H1 (cell line): ENCODE measurements at regions not wholly inside any gene's neighbourhood (a gene's known extent, or its start where the extent isn't known, plus 50 kb on each side); places are given as distances from the start of the nearest gene placed in this dataset.

ENCODE experiments used
- CTCF ChIA-PET: fragments of 300-600 bp; sonication (Branson Sonifier 250); formaldehyde crosslinking; loops from one replicate; lab custom pipeline; 2021; ENCODE audit not compliant: partially characterized antibody; lab: Charles Lee
- POLR2A ChIA-PET: fragments of 300-600 bp; sonication (Branson Sonifier 250); formaldehyde crosslinking; loops from one replicate; lab custom pipeline; 2021; ENCODE audit warnings: inconsistent platforms; ENCODE audit not compliant: partially characterized antibody; lab: Charles Lee
- DNase-seq, 2 experiments: peaks; one replicate each; pipeline versions ENCODE4 v3.0.0 to v3.0.0-alpha.2; 2010 to 2022; ENCODE audit warnings: low spot score in 2 of 2, low read depth in 1 of 2, mixed read lengths in 1 of 2
- FAIRE-seq: peaks from 2 replicates; lab custom pipeline; 2011; peaks lifted over from hg19 to GRCh38; lab: Jason Lieb, UNC
- H2AFZ ChIP-seq: 2 replicates; pipeline ENCODE4 v1.8.1; 2012; ENCODE audit warnings: low read length, inconsistent platforms
- H2AK5ac ChIP-seq: 2 replicates; pipeline ENCODE4 v1.6.1; 2013; ENCODE audit warnings: low read depth, low read length
- H2BK120ac ChIP-seq: replicated peaks from 2 replicates; pipeline ENCODE3; 2013; ENCODE audit warnings: low read depth, low read length, inconsistent platforms
- H2BK12ac ChIP-seq: 2 replicates; pipeline ENCODE4 v1.6.1; 2013; ENCODE audit warnings: low read depth, low read length
- H2BK15ac ChIP-seq: 2 replicates; pipeline ENCODE4 v1.6.1; 2013; ENCODE audit warnings: low read length
- H2BK20ac ChIP-seq: 2 replicates; pipeline ENCODE4 v1.6.1; 2013; ENCODE audit warnings: low read length
- H2BK5ac ChIP-seq: 2 replicates; pipeline ENCODE4 v1.6.1; 2013; ENCODE audit warnings: low read depth, low read length
- H3K14ac ChIP-seq: 2 replicates; pipeline ENCODE4 v1.6.1; 2013; ENCODE audit warnings: inconsistent platforms; ENCODE audit not compliant: insufficient read length
- H3K18ac ChIP-seq: 2 replicates; pipeline ENCODE4 v1.6.1; 2013; ENCODE audit warnings: low read length; ENCODE audit errors: extremely low read depth
- H3K23ac ChIP-seq: 2 replicates; pipeline ENCODE4 v1.6.1; 2013; ENCODE audit warnings: inconsistent platforms; ENCODE audit not compliant: insufficient read length
- H3K23me2 ChIP-seq: 2 replicates; pipeline ENCODE4 v1.6.1; 2013; ENCODE audit warnings: low read depth, low read length
- H3K27ac ChIP-seq: 2 replicates; pipeline ENCODE4 v1.6.1; 2011; ENCODE audit warnings: low read depth, low read length, inconsistent platforms
- H3K27me3 ChIP-seq, 4 experiments: replicated peaks in 1 of 4; 1 replicate in 1 of 4; 2 replicates in 3 of 4; pipeline versions ENCODE4 v1.6.1 to v1.8.1; 2011 to 2013; ENCODE audit warnings: low read length in 3 of 4, mild to moderate bottlenecking in 3 of 4, inconsistent platforms in 2 of 4, mixed read lengths in 2 of 4, moderate library complexity in 1 of 4; ENCODE audit not compliant: control insufficient read depth in 3 of 4, insufficient read depth in 3 of 4; ENCODE audit errors: extremely low read depth in 1 of 4
- H3K36me3 ChIP-seq, 4 experiments: 2 replicates each; pipeline versions ENCODE4 v1.6.1 to v1.8.1; 2011 to 2013; ENCODE audit warnings: mild to moderate bottlenecking in 4 of 4, low read length in 3 of 4, moderate library complexity in 2 of 4, control low read depth in 1 of 4, inconsistent platforms in 1 of 4; ENCODE audit not compliant: insufficient read depth in 4 of 4, control insufficient read depth in 2 of 4
- H3K4ac ChIP-seq: replicated peaks from 2 replicates; pipeline ENCODE3; 2013; ENCODE audit warnings: low read length, low read depth, mixed read lengths, inconsistent platforms; ENCODE audit not compliant: insufficient read length
- H3K4me1 ChIP-seq, 4 experiments: replicated peaks in 1 of 4; 1 replicate in 1 of 4; 2 replicates in 3 of 4; pipeline versions ENCODE4 v1.6.1 to v1.8.1; 2011 to 2013; ENCODE audit warnings: low read length in 3 of 4, inconsistent platforms in 2 of 4, mixed read lengths in 1 of 4; ENCODE audit not compliant: insufficient read depth in 4 of 4, control insufficient read depth in 3 of 4
- H3K4me2 ChIP-seq, 2 experiments: 2 replicates each; pipeline versions ENCODE4 v1.6.1 to v1.8.1; 2011 to 2013; ENCODE audit warnings: low read depth in 2 of 2, low read length in 2 of 2, control low read depth in 1 of 2, inconsistent platforms in 1 of 2, mild to moderate bottlenecking in 1 of 2; ENCODE audit not compliant: insufficient read depth in 1 of 2
- H3K4me3 ChIP-seq, 4 experiments: fragments of 200-600, 300-600 bp in 1 of 4; sonication (generic), shearing (Covaris generic), sonication (Bioruptor Twin) in 1 of 4; 2 replicates each; pipeline versions ENCODE4 v1.5.1 to v1.8.1; 2011 to 2016; ENCODE audit warnings: low read length in 4 of 4, low read depth in 3 of 4, control low read depth in 2 of 4, inconsistent platforms in 2 of 4, mild to moderate bottlenecking in 2 of 4, mixed read lengths in 1 of 4, moderate library complexity in 1 of 4; ENCODE audit not compliant: insufficient read depth in 2 of 4; ENCODE audit errors: extremely low read depth in 1 of 4
- H3K56ac ChIP-seq: replicated peaks from 2 replicates; pipeline ENCODE3; 2013; ENCODE audit warnings: low read depth, mild to moderate bottlenecking, mixed read lengths, low read length, inconsistent platforms; ENCODE audit not compliant: insufficient read length
- H3K79me1 ChIP-seq: 2 replicates; pipeline ENCODE4 v1.6.1; 2013; ENCODE audit warnings: low read depth, low read length, control low read depth
- H3K79me2 ChIP-seq, 2 experiments: 2 replicates each; pipeline versions ENCODE4 v1.6.1 to v1.8.1; 2012 to 2013; ENCODE audit warnings: low read length in 2 of 2, mild to moderate bottlenecking in 2 of 2, inconsistent platforms in 1 of 2; ENCODE audit not compliant: insufficient read depth in 2 of 2, control insufficient read depth in 1 of 2
- H3K9ac ChIP-seq, 4 experiments: replicated peaks in 1 of 4; 1 replicate in 1 of 4; 2 replicates in 3 of 4; pipeline versions ENCODE4 v1.6.1 to v1.8.1; 2011 to 2013; ENCODE audit warnings: low read depth in 3 of 4, low read length in 3 of 4, control low read depth in 2 of 4, mild to moderate bottlenecking in 2 of 4, moderate library complexity in 2 of 4, inconsistent platforms in 1 of 4; ENCODE audit errors: extremely low read depth in 1 of 4
- H3K9me3 ChIP-seq, 2 experiments: 2 replicates each; pipeline versions ENCODE4 v1.6.1 to v1.8.1; 2012 to 2013; ENCODE audit warnings: mild to moderate bottlenecking in 2 of 2, moderate library complexity in 2 of 2, control low read depth in 1 of 2, inconsistent platforms in 1 of 2, low read depth in 1 of 2, low read length in 1 of 2, mixed read lengths in 1 of 2; ENCODE audit not compliant: insufficient read depth in 2 of 2
- H4K20me1 ChIP-seq, 2 experiments: replicated peaks in 1 of 2; 2 replicates each; pipeline versions ENCODE3 to v1.8.1; 2011 to 2013; ENCODE audit warnings: inconsistent platforms in 2 of 2, low read length in 2 of 2, mild to moderate bottlenecking in 1 of 2; ENCODE audit not compliant: insufficient read depth in 2 of 2, control insufficient read depth in 1 of 2
- H4K5ac ChIP-seq: 2 replicates; pipeline ENCODE4 v1.6.1; 2013; ENCODE audit warnings: low read length, low read depth, mixed read lengths, inconsistent platforms; ENCODE audit not compliant: insufficient read length
- H4K8ac ChIP-seq: 2 replicates; pipeline ENCODE4 v1.8.0; 2013; ENCODE audit warnings: mild to moderate bottlenecking, moderate library complexity, low read length, inconsistent platforms; ENCODE audit not compliant: insufficient read depth; ENCODE audit errors: extremely low read depth
- H4K91ac ChIP-seq: replicated peaks from 2 replicates; pipeline ENCODE3; 2013; ENCODE audit warnings: low read length, mixed read lengths, inconsistent platforms; ENCODE audit not compliant: insufficient read length
- BRCA1 ChIP-seq: IDR thresholded peaks from 2 replicates; pipeline ENCODE4 v1.6.1; 2012; ENCODE audit warnings: low read depth, low read length, improper control_type of control experiment
- CHD2 ChIP-seq: IDR thresholded peaks from 2 replicates; pipeline ENCODE4 v1.6.1; 2012; ENCODE audit warnings: low read length, improper control_type of control experiment
- E2F6 ChIP-seq: IDR thresholded peaks from 2 replicates; pipeline ENCODE4 v1.6.1; 2012; ENCODE audit warnings: inconsistent platforms
- GABPA ChIP-seq: IDR thresholded peaks from 2 replicates; pipeline ENCODE4 v1.6.1; 2011; ENCODE audit warnings: mild to moderate bottlenecking, low read length, moderate library complexity, borderline replicate concordance; ENCODE audit not compliant: insufficient read depth
- HDAC2 ChIP-seq, 2 experiments: fragments of 300-600 bp in 1 of 2; sonication (generic) in 1 of 2; IDR thresholded peaks; 2 replicates each; pipeline ENCODE4 v1.6.1; 2011 to 2012; ENCODE audit warnings: low read depth in 2 of 2, low read length in 2 of 2, mild to moderate bottlenecking in 2 of 2, moderate library complexity in 2 of 2, borderline replicate concordance in 1 of 2, inconsistent platforms in 1 of 2
- POU5F1 ChIP-seq: IDR thresholded peaks from 2 replicates; pipeline ENCODE4 v1.6.1; 2011; ENCODE audit warnings: low read depth, mild to moderate bottlenecking, low read length, moderate library complexity
- RBBP5 ChIP-seq: IDR thresholded peaks from 2 replicates; pipeline ENCODE4 v1.7.1; 2012; ENCODE audit warnings: low read depth, mild to moderate bottlenecking, inconsistent platforms, low read length, moderate library complexity, borderline replicate concordance
- SIRT6 ChIP-seq: IDR thresholded peaks from one replicate; pipeline ENCODE4 v1.7.1; 2012; ENCODE audit warnings: low read length, inconsistent platforms
- SRF ChIP-seq: IDR thresholded peaks from 2 replicates; pipeline ENCODE4 v1.6.1; 2011; ENCODE audit warnings: mild to moderate bottlenecking, low read depth, low read length, moderate library complexity
- SUZ12 ChIP-seq: fragments of 200-600 bp; sonication (generic); IDR thresholded peaks from 2 replicates; pipeline ENCODE4 v1.6.1; 2012; ENCODE audit warnings: mild to moderate bottlenecking, inconsistent platforms, low read length, moderate library complexity, mixed read lengths
- TAF7 ChIP-seq: optimal IDR thresholded peaks from 2 replicates; pipeline ENCODE3; 2011; ENCODE audit warnings: low read depth, mild to moderate bottlenecking, inconsistent platforms, low read length, moderate library complexity, borderline replicate concordance
- TBP ChIP-seq: IDR thresholded peaks from 2 replicates; pipeline ENCODE4 v1.6.1; 2011; ENCODE audit warnings: low read depth, low read length, improper control_type of control experiment
- TEAD4 ChIP-seq: IDR thresholded peaks from 2 replicates; pipeline ENCODE4 v1.6.1; 2012; ENCODE audit warnings: low read depth, low read length, inconsistent platforms, mixed read lengths
- WGBS, 2 experiments: shearing (Covaris generic) in 1 of 2; methylation state at CpG; one replicate each; pipeline versions ENCODE4 v1.1.6 to v1.1.7; 2013 to 2015; ENCODE audit warnings: low lambda C conversion rate in 2 of 2, mixed read lengths in 2 of 2, inconsistent platforms in 1 of 2, low coverage in 1 of 2, missing lambda C conversion rate in 1 of 2; ENCODE audit not compliant: insufficient replicate concordance in 2 of 2, insufficient coverage in 1 of 2, insufficient read length in 1 of 2; ENCODE audit errors: extremely low coverage in 1 of 2, missing lambda C conversion rate in 1 of 2; 5-methylcytosine and 5-hydroxymethylcytosine counted together

DNA sequence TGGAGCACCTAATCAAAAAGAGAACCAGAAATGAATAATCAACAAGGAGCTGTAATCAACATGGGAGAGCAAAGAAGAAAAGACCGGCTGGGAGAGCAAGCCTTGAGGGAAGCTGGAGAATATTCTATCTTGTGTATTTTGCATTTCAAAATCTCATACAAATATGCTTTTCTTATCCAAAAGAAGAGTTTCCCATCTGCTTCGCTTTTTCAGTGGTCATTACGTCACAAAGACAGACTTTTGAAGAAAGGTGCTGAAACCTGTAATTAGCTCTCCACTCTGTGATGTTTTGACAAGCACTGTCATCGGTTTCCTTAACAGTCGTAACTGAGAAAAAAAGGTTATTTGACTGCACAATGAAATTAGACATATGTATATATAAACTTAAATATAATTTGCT is 139.1 kb upstream of the TACR1 start:
- Histone ChIP-seq H3K4me1 (no peaks in the 10 kb centered on the region; a peak in 1 of 7 replicates), H3K79me1 (no peaks in the 10 kb centered on the region), H4K5ac (no peak overlapping the region), H3K56ac (no peak overlapping the region), H3K23me2 (no peaks in the 10 kb centered on the region), H3K18ac (no peak overlapping the region), H2BK12ac (no peak overlapping the region), H3K9ac (no peak overlapping the region), H2BK20ac (no peak overlapping the region), H3K4ac (no peak overlapping the region), H3K27ac (no peak overlapping the region), H2BK5ac (no peak overlapping the region), H3K4me3 (no peak overlapping the region), H3K27me3 (no peaks in the 10 kb centered on the region), H2AFZ (0 out of 2 replicates have a peak overlapping the region, but pooled peaks have one; percentile 16), H3K79me2 (no peaks in the 10 kb centered on the region), H3K9me3 (no peaks in the 10 kb centered on the region), H4K20me1 (no peaks in the 10 kb centered on the region), H2BK15ac (no peak overlapping the region), H3K36me3 (no peaks in the 10 kb centered on the region), H3K14ac (no peak overlapping the region), H2AK5ac (no peak overlapping the region), H4K8ac (no peak overlapping the region), H3K23ac (no peak overlapping the region), H4K91ac (no peak overlapping the region), H2BK120ac (no peak overlapping the region), H3K4me2 (no peak overlapping the region)
- WGBS, 2 experiments, result 92% methylated on average over 5 of the region's 5 CpGs; no CpG with 5 or more reads in 1 of the 2 experiments
- no peak for FAIRE-seq
- no peak for DNase-seq
- ChIA-PET CTCF (no interaction called here), POLR2A (no interaction called here)
- TF ChIP-seq TAF7 (no peak), RBBP5 (no peak), GABPA (no peak), HDAC2 (IDR thresholded peaks at IDR 0.05; ENCODE audit: borderline replicate concordance in 1 of 2, low read depth in 2 of 2, low read length in 2 of 2) (no peak), POU5F1 (no peak), SRF (no peak), TBP (no peak), SIRT6 (no peak), BRCA1 (no peak), SUZ12 (no peak), E2F6 (no peak), TEAD4 (no peak), CHD2 (no peak)
